Activated CD4-positive, alpha-beta T cell treated with anti-CD3 and anti-CD28 coated beads for 1 hour (primary cell): ENCODE measurements at regions not wholly inside any gene's neighbourhood (a gene's known extent, or its start where the extent isn't known, plus 50 kb on each side); places are given as distances from the start of the nearest gene placed in this dataset.

Experiments
- DNase-seq: peaks from one replicate; pipeline ENCODE4 v3.0.0-alpha.2; 2020

DNA sequence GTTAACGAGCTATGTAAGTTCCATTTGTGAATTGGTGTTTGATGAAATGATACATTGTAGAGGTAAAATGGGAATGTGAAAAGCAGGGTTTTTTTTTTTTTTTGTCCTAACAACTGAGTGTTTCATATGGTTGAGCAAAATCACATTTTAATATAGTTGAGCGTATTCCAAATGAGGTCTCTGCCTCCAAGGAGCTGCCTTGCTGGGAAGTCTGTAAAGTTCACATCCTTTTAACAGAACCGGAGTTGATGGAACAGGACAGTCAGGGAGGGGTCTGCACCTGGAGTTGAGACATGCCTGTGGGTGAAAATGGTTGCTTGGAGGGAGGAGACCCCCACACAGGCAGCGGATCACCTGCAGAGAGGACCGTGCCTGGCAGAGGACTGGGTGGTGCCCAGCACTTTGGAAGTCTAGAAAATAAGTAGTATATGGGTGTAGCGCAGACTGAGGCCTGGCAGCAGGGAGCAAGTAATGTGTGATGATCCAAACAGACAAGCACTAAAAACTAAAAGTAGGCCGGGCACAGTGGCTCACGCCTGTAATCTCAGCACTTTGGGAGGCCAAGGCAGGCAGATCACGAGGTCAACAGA, 75.2 kb upstream of the UBAC2 start:
- no peak for DNase-seq

DNA sequence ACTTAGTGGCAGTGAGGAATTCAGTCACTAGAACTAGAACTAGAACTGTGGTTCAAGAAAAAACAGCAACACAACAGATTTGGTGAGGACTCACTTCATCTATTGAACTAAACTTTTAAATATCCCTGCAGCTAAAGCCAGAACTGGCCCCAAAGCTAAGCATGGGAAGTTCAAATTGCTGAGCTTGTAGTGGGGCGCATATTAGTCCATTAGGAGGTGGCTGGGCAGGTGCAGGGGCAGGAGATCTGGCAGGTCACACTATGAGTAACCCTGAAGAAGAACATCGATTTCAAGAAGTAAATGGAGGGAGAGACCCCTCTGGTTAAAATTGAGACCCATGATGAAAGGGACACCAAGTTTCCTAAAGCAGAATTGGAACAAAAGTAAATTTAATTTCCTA, 73.8 kb upstream of the UBAC2 start:
- DNase-seq: no peak

DNA sequence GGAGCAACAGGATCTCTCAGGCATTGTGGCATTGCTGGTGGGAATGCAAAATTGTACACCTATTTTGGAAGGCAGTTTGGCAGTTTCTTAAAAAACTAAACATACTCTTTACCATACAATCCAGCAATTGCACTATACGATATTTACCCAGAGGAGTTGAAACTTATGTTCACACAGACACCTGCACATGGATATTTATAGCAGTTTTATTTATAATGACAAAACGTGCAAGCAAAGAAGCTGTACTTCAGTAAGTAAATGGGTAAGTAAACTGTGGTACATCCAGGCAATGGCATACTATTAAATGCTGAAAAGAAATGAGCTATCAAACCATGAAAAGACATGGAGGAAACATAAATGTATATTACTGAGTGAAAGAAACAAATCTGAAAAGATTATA, 71.6 kb upstream of the UBAC2 start:
- no peak for DNase-seq

DNA sequence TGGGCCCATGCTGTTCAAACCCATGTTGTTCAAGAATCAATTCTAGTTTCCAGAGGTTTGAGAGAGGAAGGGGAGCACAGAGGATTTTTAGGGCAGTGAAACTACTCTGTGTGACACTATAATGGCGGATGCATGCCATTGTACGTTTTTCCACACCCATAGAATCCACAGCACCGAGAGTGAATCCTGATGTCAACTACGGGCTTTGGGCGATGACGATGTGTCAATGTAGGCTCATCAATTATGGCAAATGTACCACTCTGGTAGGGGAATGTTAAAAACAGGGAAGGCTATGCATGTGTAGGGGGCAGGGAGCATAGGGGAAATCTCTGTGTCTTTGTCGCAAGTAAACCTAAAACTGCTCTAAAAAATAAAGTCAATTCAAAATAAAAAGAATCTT, 70.7 kb upstream of the UBAC2 start:
- DNase-seq: no peak

DNA sequence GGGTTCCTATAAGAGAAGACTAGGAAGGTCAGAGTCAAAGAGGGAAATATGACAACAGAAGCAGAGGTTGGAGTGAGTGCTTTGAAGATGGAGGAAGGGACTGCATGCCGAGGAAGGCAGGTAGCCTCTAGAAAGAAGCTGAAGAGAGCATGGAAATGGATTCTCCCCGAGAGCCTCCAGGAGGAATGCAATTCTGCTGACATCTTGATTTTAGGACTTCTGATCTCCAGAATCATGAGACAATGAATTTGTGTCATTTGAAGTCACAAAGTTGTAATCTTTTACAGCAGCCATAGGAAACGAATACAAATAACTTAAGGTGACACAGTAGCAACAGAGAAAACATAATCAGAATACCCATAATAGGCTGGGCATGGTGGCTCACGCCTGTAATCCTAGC, 69.2 kb upstream of the UBAC2 start:
- no peak for DNase-seq

DNA sequence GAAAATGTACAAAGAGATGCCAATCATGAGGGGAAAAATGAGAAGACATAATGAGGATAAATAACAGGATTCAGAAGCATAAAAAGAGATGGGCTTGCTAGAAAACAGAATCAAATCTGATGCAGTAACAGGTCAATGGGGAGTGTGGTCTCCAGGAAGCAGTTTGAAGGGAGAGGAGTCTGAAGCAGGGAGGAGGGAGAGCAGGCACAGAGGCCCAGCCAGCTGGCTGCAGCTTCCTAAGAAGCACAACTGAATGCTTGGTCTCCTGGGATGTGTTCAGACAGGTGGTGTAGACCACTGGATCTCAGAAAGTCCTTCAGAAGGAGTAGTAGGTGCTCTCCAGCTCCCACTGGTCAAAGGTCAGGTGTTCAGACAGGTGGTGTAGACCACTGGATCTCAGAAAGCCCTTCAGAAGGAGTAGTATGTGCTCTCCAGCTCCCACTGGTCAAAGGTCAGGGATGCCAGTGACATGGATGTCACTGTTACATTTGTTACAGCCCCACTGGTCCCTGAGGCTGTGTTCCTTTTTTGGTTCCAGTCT, 68.3 kb upstream of the UBAC2 start:
- DNase-seq: no peak

DNA sequence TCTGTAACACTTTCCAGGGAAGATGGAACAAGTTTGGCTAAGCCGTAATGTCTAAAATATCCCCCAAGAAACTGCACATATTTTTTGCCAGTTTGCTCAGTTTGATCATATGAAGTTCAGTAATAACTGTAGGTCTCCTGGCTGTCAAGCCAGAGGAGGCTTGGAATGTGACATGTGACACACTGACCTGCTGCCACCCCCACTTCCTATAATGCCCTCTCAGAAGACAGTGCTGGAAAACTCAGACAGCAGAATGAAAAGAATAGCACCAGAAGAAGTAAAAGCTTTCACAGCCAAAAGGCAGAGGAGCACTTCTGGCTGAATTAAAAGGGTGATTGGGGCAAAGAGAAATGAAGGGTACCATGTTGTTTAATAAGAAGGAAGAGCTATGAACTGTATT, 67.4 kb upstream of the UBAC2 start:
- DNase-seq: no peak

DNA sequence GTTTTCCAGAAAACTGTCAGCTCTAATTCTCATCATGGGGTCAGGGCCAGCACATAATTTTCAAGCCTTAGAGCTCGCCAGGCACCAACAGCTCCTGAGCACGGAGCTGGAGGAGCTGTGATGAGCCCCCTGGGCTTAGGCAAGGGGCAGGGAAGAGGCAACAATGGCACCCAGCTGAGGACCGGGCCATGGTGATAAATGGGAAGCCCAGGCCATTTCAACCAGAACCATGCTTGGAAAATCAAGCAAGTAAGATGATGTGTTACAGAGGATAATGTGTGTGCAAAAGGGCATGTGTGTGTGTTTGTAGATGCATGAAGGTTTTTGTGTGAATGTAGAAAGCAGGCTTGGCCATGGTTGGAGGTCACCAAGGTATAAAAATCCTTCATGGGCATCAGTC, 66.8 kb upstream of the UBAC2 start:
- DNase-seq: no peak

DNA sequence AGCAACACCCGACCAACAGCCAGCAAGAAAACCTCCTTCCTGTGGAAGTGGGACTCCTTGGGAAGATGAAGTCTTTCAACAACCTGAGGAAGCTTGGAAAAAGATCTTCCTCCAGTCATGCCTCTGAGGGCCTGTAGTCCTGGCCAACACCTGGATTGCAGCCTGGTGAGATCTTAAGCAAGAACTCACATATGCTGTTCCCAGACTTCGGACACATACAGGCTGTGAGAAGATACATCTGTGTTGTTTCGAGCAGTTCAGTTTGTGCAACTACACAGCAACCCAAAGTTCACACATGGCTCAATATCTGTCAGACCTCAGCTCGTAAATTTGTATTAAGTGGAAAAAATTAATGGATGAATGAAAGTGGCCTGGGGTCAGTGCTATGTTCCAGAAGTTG, 65.1 kb upstream of the UBAC2 start:
- DNase-seq: no peak

DNA sequence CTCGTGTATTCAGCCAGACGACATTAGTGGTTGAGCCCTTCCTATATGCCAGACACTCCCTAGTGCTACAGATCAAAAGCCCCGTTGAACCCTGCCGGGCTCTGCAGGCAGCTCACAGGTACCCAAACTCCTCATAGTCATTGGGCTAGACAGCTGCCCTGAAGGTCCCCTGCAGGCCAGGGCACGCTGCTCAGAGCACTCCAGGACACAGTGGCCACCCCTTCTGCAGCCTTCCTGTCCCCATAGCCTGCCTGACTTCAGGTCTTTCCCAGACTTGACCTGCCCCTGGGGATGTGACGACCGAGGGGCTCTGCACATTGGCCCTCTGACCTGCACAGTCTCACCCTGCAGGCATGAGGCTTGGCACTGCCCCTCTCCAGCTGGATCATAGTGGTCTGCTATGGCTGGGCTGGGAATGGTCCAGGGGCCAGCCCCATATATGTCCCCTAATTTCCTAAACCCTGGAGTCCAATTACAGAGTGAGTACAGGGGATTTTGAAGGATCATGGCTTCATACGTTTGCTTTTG, 64.2 kb upstream of the UBAC2 start:
- DNase-seq: no peak

DNA sequence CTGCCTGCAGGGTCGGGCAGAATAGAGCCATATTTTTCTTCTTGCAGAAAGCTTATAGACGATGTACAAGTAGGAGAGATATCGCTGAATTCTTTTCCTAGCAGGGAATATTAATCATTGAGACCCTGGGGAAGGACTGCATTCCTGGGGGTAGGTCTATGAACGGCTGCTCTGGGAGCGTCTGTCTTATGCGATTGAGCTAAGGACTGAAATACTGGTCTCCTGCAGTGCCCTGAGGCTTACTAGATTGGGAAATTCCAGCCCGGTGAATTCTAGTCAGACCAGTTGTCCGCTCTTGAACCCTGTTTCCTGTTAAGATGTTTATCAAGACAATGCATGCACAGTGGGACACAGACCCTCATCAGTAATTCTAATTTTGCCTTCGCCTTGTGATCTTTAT, 59.8 kb upstream of the UBAC2 start:
- DNase-seq: no peak

DNA sequence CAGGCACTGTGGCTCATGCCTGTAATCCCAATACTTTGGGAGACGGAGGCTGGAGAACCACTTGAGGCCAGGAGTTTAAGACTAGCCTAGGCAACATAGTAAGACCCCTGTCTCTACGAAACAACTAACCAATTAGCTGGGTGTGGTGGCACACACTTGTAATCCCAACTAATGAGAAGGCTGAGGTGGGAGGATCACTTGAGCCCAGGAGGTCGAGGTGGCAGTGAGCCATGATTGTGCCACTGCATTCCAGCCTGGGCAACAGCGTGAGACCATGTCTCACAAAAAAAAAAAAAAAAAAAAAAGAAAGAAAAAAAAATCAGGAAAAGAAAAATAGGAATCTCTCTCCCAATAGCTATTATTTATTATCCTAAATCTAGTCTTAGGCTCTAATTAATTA, 56.8 kb upstream of the UBAC2 start:
- no peak for DNase-seq

DNA sequence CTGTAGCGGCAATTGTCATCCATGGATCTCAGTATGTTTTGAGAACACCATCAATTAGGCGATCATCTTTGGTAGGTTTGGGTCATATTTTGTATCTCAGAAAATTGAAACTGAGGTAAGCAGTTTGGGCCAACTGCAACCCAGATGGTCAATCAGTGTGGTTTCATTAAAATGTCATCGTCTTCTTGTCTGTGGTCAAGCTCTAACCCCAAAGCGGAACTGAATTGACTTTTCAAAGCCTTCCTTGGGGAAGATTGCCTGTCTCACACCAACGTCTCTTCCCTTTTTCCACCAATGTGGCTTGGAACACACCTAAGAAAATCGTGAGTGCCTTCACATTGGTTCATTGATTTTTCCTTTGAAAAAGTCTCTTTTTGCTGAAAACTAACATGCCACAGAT, 56.3 kb upstream of the UBAC2 start:
- DNase-seq: no peak

DNA sequence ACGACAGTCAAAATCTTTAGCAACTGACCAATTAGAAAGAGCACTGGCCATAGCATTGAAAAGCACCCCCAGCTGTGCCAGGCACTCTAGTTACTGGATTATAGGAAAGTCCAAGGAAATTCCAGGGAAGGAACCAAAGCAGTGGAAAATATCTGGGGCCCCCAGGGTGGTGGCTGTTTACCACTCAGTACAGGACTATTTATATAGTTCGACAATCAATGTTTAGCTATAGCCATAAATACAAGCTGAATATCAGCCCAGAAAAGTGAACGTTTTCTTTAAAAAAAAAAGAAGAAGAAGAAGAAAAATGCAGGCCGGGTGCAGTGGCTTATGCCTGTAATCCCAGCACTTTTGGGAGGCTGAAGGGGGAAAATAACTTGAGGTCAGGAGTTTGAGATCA, 55.2 kb upstream of the UBAC2 start:
- DNase-seq: no peak

DNA sequence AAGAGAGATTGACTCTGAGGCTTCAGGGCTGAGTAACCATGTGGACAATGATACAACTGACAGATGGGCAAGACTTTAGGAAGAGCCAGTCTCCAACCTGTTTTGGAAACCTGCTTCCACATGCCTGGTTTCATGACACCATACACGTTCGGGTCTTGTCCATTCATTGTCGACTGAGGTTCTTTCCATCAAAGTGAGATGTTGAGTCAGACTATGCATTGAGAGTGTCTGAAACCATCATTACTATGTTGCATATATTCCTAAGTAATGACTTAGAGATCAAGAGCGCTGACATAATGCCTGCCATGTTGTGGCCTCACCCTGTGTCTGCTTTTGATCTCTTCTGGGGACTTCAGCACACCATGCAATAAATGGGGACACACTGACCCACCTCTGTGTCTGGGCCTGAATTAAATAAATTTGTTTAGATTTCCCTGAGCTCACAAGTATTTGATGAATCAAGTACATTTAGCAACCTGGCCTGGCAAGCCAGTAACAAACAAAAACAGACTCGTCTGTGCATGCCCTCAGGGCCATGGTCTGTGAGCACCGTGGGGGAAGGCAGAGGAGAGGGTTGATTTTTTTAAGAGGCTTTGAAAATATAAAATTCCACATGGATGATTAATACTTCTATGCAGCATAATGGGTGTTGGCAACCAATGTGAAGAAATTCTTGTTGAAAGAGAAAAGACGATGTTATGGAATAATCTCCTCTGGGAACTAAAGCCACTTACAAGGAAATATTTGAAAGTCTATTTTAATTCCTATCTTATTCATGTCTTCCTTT, 49.9 kb upstream of the UBAC2 start:
- no peak for DNase-seq
